ENCODE measurements at regions not wholly inside any gene's neighbourhood (a gene's known extent, or its start where the extent isn't known, plus 50 kb on each side); places are given as distances from the start of the nearest gene placed in this dataset.

GRCh38 chr2:195122653-195123052 is 534.4 kb upstream of the SLC39A10 start:
- DNase-seq (ENCODE audit: low read depth, low spot score), result no peak

More at GRCh38 chr2:195122653-195123052, 534.4 kb upstream of the SLC39A10 start:
- no peaks in the 10 kb centered on the region for H3K27me3 ChIP-seq (ENCODE audit: control insufficient read depth in 2 of 2, insufficient read depth in 2 of 2, low read length in 2 of 2)
- peaks cover 1% of the 10 kb centered on the region for H3K9me3 ChIP-seq (replicated peaks; ENCODE audit: control insufficient read depth, insufficient read depth, low read length)
- no peaks in the 10 kb centered on the region for H3K4me1 ChIP-seq (ENCODE audit: control insufficient read depth, extremely low read depth, insufficient read depth, low read length)
- H2AFZ ChIP-seq (ENCODE audit: low read depth, low read length), result no peak overlapping the region
- H4K20me1 ChIP-seq (replicated peaks; ENCODE audit: control insufficient read depth, extremely low read depth, insufficient read depth, low read length), result no peaks in the 10 kb centered on the region
- no peak overlapping the region for H3K9ac ChIP-seq (replicated peaks; ENCODE audit: extremely low read depth, insufficient read depth, low read length)
- ChIA-PET CTCF (no interaction called here), POLR2A (no interaction called here)
- no peaks in the 10 kb centered on the region for H3K36me3 ChIP-seq (ENCODE audit: control insufficient read depth in 2 of 2, extremely low read depth in 1 of 2, insufficient read depth in 2 of 2, low read length in 2 of 2)
- no TSS peak for BruUV-seq (replicated peaks)
- no peak overlapping the region for H3K4me3 ChIP-seq (replicated peaks in 1 of 3; ENCODE audit: insufficient read depth in 1 of 3, low read depth in 1 of 3, low read length in 3 of 3)
- H3K4me2 ChIP-seq (ENCODE audit: insufficient read depth, low read length), result no peak overlapping the region
- FAIRE-seq, result no peak
- H3K9me1 ChIP-seq (replicated peaks; ENCODE audit: control insufficient read depth, extremely low read depth, insufficient read depth, low read length), result no peaks in the 10 kb centered on the region
- intact Hi-C loops (cut with micrococcal nuclease) (no loop called here), dilution Hi-C loops (cut with MboI; ENCODE audit: extremely low pct_ligation_motif_present, low sequenced_read_pairs) (no loop called here)
- H3K27ac ChIP-seq (ENCODE audit: insufficient read depth, low read depth, low read length), result no peak overlapping the region
- TF ChIP-seq FOS (IDR thresholded peaks at IDR 0.05; ENCODE audit: borderline replicate concordance, insufficient read depth, low read length) (no peak), POLR2A (IDR thresholded peaks at IDR 0.05; ENCODE audit: low read depth, low read length) (no peak), MAX (IDR thresholded peaks at IDR 0.05; ENCODE audit: insufficient read depth, insufficient read length) (no peak), JUN (IDR thresholded peaks at IDR 0.05; ENCODE audit: borderline replicate concordance, insufficient read depth, insufficient read length, low read depth) (no peak), GATA2 (IDR thresholded peaks at IDR 0.05; ENCODE audit: insufficient read depth, insufficient read length, low read depth, low read length) (no peak), EZH2 (IDR thresholded peaks at IDR 0.05; ENCODE audit: borderline replicate concordance, low read depth, low read length, severe bottlenecking) (no peak), POLR2AphosphoS5 (IDR thresholded peaks at IDR 0.05; ENCODE audit: insufficient read depth, low read depth, low read length) (no peak), MYC (IDR thresholded peaks at IDR 0.05; ENCODE audit: low read depth, low read length) (no peak), CTCF (IDR thresholded peaks at IDR 0.05; ENCODE audit: extremely low read depth in 1 of 2, insufficient read depth in 1 of 2, low read depth in 1 of 2, low read length in 2 of 2) (no peak)
- no peaks in the 10 kb centered on the region for H3K79me2 ChIP-seq (ENCODE audit: control insufficient read depth, insufficient read depth, low read length)

Measured in endothelial cell of umbilical vein (primary cell).